NCI-H1930 (cell line): ENCODE measurements at regions not wholly inside any gene's neighbourhood (a gene's known extent, or its start where the extent isn't known, plus 50 kb on each side); places are given as distances from the start of the nearest gene placed in this dataset.

Source experiments
- DNase-seq, 2 experiments: peaks; one replicate each; lab custom pipeline; 2025; lab: John Stamatoyannopoulos, UW

DNA sequence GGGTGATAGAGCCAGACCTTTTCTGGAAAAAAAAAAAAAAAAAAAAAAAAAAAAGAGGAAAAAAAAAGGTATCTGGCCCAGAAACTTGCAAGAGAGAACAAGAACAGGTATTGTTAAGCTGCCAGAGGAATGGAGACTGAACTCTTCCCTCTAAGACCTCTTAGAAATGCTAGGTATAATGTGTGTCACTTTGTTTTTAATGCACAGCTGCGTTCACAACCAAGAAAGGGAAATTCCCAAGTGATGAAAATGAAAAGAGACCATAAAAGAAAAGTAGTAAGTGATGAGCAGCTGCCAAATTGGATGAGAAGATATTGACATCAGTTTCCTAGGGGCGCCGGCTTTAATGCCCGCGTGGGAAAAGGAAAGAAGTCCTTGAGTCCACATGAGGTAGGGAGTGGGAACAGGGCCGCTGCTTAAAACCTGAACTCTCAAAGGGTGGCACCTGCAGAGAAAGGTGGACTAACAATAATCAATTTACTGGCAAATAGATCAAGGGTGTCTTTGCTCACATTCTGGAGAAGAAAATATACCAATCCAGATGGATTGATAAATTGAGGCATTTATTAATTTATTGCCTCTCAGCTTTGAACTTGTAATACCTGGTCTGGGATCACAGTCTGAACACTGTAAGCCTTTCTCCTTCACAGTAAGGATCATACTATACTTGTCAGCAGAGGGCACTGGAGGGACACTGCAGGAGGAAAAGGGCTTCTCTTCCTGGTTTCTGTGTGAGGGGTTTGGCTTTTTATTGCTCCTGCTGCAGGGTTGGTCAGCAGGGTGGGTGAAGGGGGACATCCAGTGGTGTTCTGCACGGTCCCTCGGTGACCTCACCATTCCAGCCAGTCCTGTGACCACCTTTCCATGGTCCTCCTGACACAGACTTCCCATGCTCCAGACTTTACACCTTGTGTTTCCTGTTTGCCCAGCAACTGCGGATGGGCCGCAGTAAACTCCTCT lies 131.6 kb downstream of the AQP9 start:
- peak in 1 of 2 experiments; percentile 6 for DNase-seq

DNA sequence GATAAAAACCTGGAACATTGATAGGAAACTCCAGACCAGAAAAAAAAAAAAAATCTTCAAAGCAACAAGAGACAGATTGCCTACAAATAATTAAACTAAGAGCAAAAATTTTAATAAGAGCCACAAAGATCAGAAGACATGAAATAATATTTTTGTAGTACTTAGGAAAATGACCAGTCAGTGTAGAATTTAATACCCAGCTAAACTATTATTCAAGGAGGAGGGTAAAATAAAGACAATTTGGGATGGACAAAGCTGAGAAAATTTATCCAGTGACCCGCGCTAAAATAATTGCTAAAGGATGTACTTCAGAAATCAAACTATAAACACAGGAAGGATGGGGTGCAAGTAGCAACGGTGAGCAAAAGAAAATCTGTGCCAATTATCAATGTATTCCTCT lies 133.2 kb downstream of the AQP9 start:
- DNase-seq = no peak

DNA sequence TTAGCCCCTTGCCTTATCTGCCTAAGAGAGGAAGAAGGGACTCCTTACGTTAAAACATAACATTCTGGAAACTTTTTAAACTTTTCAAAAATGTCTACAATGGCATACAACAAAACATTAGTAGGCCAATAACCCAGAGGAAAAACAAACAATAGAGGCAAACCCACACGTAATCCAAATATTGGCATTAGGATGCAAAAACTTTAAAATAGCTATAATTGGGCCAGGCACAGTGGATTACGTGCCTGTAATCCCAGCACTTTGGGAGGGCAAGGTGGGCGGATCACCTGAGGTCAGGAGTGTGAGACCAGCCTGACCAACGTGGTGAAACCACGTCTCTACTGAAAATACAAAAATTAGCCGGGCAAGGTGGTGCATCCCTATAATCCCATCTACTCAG lies 134.9 kb downstream of the AQP9 start:
- DNase-seq = no peak

DNA sequence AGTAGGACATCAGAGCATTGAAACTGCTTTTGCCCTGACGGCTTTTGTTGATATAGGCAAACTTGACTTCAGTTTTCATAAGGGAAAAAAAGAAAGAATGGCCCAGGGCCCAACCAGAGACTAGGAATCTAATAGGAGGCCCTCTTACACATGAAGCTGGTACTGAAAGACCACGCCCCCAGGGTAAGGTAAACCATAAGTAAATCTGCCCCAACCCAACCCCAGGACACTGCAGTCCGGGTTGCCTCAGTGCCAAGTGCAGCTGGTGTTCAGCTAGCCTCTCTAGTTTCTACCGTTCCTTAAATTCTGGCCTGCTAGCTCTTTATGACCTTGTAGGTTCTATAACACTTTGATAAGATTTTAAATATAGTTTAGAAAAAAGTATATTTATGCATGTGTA lies 136.7 kb downstream of the AQP9 start:
- no peak for DNase-seq

DNA sequence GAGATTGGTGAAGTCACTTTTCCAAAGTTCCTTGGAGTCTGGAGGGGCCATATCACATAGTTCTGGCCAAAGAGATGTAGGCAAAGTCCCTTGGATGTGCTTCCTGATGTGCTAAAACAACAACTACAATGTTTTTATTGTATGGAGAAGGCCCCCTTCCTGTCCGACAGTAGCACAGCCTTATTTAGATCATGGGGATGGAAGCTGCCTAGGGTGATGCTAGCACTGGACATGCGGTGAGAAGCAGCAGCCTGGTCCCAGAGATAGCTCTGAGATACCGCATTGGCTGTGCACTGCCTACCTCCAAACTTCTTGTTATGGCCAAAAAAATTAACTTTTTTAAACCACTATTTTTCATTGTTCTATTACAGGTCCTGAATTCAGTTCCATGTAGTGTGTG lies 137.6 kb downstream of the AQP9 start:
- DNase-seq = no peak

DNA sequence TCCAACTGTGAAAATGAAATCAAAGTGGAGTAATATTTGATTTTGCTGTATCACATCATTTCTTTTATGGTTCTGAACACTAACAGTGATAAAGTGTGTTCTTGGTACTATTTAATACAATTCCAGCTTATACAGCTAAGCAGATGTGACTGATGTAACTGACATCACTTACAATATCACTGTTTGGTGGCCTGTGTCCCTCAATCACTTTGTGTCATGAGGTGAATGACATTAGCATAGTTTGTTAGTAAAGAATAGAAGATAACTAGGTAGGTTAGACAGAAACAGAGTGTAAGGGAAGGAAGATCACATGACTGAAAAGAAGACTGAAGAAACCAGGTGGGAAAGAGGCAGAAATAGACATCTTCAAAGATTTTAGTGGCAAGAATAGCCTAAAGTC lies 138.7 kb downstream of the AQP9 start:
- no peak for DNase-seq

DNA sequence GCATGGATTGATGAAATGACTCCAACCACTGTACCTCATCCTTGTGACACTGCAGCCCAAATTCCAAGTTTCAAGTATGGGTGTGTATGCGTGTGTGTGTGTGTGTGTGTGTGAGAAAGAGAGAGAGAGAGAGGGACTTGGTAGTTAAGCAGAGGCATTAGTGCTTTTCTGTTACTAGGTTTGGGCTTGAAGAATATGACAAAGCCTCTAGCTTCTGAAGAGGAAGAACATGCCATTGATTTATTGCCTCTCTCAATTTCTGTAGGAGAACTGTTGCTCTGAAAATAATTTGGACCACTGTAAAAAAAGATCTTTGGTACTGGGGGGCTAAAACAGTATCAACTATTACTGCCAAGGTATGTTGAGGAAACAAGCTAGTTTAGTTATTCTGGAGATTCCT lies 139.2 kb downstream of the AQP9 start:
- DNase-seq = no peak

DNA sequence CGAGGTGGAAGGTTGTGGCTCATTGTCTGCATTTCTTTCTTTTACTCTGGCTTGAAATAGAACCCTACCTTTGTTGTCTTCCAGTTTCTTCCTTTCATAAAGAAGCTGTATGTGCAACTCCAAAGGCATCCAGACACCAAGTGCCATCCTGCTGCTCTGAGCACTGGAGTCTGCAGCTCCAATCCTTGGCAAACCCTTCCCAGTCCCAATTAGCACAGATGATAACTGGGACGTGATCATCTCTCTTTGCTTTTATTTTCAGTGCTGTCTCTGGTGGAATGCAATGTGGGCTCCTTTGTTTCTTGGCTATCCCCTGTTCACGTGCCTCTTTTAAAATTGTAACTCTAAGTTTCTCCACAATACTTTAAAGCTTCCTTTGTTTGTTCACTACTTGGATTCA lies 140.9 kb downstream of the AQP9 start:
- DNase-seq = no peak

DNA sequence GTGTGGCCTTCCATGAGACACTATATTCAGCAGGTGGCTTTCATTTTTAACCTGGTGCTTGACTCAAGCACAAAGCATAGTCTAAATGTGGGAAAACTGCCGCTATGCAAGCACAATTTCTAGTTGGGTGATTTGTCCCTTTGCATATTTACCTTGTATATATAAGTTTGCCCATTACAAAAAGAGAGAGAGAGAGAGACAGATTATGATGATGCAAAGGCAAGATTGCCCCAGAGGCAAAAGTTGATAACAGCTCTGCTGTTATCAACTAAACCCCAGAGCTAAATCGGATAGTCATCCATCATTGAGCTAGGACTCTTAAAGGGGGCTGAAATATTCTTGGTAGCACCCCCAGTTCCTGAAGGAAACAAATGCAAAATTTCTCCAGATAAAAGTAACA lies 141.5 kb downstream of the AQP9 start:
- DNase-seq = no peak

DNA sequence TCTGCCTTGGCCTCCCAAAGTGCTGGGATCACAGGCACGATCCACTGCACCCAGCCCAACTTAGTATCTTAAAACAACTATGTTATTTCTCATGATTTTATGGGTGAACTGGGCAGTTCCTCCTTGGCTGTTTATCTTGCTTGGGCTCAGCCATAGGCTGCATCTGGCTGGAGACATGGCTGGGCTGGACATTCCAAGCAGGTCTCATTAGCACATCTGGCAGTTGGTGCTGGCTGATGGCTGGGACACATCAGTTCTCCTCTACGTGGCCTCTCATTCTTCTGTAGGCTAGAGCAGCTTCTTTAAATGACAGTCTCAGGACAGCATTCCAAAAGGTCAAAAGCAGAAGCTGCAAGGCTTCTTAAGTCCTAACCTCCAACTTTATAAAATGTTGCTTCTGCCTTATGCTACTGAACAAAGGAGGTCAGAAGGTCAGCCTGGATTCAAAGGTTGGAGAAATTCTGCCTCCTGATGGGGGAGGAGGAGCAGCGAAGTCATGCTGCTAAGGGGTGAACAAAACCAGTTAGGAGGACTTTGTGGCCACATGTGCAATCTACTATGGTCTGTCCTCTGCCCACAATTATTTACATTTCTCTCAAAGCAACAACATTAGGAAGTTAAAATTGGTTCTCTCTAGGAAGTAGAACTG lies 144.0 kb downstream of the AQP9 start:
- no peak for DNase-seq

DNA sequence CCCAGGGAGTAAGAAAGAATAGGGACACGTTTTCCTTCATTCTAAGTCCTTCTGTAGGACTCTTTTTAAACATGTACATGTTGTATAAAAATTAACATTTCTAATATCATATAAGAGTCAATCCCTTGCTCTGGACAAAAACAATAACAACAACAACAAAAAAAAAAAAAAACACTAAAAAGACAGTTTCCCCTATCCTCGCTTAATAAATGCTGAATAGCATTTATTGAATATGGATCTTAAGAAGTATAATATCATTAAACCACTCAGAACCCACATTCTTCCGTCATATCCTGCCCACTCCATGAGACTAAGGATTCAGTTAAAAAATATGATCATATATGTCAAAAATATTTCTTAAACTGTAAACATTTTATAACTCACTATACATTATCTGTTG lies 145.1 kb downstream of the AQP9 start:
- DNase-seq = no peak

DNA sequence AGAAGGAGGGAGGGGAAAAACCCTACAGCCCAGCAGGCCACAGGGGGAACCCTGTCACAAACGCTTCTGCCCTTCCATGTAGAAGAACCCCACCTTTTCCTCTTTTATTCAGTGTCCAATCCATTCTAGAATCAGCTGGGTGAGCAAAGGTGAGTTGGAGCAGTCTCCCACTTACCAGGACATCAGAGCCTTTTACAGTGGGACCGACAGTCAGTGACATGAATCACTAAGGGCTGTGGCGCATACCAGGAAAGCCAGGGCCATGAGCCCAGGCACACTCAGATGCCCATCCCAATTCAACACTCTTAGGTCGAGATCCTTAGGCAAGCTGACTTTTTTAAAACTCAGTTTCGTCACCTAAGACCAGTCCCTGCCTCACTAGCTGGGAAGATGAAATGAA lies 146.1 kb downstream of the AQP9 start:
- DNase-seq = no peak

DNA sequence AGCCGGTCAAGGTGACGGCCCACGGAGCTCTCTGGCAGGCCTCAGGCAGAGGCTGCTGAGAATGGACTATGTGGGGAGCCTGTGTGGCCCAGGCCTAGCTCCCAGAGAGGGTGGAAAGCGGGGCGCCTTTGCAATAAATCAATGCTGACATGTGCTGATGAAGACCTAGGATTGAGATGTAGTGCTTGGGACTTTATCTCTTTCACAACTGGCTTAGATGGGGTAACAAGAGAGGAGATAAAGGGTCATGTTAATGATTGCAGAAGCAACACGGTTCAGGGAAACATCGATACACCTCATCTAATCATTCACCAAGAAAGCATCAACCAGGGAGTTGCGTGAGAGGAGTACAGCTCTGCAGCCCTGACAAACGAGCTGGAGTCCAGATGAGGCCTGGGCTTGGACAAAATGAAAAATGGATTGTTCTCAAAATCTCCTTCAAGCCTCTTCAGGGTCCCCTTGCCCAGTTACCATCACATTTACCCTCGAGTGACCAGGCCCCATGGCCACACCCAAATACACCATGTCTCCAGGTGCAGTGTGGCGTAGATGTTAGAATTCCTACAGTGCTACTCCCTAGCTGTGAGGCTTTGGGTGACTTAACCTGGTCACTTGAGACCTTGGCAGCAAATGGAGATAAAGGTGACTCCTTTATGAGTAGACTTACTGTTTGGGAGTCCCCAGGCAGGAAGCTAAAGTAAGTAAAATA lies 146.4 kb upstream of the LIPC start:
- DNase-seq = no peak

DNA sequence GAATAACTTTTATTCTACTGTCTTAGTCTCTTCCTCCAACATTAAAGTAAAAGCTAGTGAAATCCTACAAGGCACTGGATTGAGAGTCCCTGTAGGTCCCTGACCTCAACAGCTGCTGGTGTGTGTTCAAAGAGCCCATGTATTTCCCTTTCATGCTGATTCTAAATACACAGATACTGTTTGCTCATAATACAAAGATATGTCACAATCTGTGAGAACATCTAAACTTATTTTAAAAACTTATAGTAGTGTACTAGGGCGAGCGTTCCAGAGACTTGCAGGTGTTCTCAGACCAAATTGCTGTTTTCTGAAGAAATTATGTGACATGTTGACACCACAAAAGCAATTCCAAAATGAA lies 145.9 kb upstream of the LIPC start:
- DNase-seq = no peak

DNA sequence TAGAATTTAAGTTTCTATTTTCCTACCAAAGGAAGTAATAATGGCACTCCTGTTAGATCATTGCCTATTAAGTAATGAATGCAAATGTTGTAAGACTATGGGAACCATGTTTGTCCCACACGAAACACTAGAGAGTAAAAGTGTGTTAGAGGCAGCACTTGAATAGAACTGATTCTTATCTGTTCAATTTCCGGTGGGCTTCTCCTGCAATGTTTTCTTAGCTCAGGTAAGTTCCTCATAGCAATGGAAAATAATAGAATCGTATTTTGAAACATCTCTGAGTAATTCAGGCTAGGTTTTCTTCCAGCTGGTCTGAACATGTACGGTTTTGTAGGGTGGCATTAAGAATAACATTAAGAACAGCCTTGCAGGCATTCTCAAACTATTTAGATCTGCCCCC lies 145.3 kb upstream of the LIPC start:
- DNase-seq = no peak

DNA sequence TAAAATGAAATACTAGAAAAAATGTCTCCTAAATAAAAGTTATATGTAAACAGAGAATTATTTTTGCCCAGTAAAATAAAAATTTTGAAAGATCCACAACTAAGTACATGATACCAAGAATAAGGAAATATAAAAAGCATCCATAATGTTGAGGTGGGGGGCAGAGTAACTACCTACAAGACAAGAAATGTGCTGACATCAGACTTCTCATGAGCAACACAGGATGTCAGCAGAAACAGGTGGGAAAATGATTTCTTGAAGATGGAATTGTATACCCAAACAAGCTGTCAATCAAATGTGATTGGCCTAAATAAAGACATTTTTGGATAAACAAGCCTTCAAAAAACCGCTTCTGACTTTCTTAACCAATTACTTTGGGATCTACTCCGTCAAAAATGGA lies 143.9 kb upstream of the LIPC start:
- no peak for DNase-seq

DNA sequence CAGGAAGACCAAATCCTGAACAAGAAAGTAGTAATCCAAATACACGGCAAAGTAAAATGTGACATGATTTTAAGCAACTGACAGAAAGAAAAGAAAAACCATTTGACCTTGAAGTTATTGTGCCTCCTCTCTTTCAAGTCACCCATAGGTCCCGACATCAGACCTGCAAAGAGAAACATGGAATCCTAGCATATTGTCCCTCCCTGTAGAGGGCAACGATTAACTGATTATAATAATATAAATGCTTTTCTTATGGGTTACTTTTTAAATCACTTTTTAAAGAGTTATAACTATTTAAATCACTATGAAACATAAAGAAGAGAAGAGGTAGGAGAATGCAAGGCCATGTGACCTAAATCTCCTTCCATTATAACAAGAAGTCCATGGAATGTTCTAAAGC lies 143.2 kb upstream of the LIPC start:
- no peak for DNase-seq

DNA sequence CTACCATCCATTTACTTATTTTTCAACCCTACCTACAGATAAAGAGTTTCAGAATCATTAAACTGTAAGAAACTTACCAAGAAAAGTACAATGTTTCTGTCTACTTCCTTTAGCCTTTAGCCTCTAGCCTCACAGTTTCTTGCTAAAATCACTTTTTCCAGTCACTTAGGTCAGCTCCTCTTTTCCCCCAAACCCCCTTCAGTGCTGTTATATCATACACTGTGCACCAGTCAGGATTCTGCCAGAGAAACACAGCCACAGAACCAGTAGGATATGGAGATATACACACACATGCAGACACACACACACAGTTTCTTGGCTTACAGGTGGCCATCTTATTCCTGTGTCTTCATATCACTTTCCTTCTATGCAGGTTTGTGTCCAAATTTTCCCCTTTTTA lies 139.9 kb upstream of the LIPC start:
- no peak for DNase-seq

DNA sequence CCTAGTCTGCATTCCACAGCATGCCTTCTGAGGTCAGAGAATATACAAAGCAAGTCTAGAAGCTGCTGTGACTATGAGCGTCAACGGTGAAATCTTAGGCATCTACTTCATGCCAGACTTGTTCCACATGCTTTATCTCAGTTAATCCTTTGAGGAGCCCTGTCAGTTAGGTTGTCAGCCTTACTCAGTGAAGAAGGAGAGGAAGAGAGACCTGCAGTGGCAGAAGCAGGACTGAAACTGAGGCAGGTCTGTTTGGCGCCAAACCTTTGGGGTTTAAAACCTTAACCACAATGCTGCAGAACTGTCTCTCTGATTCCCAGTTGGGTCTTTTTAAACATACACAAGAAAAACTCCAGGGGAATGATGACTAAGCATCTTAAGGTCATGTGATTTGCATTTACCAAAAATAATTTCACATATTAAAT lies 139.0 kb upstream of the LIPC start:
- DNase-seq = no peak

DNA sequence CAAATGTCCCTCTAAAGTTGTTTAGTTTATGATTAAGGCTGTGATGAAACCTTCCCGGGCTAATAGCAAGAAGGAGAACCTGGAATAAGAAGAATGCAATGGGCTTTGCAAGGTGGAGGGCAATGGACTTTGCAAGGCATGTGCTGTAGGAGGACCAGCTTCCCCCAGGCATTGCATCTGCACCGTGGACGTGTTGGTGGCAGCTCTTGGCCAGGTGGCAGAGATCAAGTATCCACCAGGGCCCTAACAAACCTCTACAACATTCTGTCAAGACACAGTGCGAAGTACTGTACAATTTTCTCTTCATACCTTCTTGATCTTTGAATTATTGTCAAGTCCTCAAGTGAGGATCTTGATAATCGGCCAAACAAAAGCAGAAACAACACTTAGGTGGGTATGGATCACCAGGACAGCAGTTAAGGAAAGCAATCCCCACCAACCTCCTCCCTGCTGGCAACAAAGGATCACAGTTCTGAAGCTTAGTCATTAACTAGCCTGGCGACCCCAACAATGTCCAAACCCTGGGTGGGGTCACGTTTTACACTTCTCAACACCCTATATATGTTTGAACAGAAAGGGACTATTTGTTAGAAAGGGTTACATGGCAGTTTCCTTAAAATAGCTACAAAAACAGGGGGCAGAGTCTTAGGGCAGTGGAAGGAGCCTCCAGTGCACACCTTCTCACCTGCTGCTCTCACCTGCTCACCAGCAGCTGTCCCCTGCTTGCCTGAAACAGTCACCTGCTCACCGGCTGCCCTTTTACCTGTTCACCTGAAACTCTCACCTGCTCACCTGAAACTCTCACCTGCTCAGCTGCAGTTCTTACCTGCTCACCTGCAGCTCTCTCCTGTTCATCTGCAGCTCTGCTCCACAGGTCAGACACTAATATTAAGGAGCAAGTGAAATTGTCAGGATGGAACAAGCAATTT lies 137.9 kb upstream of the LIPC start:
- DNase-seq = no peak

DNA sequence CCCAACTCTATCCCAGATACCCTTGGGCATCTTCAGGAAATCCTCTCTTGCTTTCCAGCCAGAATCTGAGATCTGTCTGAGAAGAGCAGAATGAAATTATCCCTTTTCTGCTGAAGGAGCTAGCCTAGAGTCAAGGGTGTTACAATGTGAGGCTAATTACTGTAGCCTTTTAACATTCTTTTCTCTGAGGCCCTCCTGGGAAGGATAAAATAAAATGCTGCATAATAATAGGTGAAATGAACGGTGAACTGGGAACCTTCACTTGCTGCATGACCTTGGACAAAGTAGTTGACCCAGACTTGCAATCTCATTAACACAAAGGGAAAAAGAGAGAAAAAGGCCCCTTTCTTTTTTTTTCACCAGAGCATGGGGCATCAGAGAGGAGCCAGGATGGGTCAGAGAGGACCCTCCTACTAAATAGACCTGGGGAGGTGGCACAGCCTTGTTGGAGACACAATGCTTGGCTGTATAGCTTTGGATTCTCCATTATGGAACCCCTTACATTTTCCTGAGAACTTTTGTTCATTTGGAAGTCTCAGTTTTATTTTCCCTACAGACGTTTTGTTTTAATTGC lies 137.0 kb upstream of the LIPC start:
- DNase-seq = no peak
